Left forelimb (tissue), 1 donor: ENCODE measurements at regions not wholly inside any gene's neighbourhood (a gene's known extent, or its start where the extent isn't known, plus 50 kb on each side); places are given as distances from the start of the nearest gene placed in this dataset.

Experiments
- DNase-seq: peaks from one replicate; pipeline ENCODE4 v3.0.0-alpha.2; 2018; ENCODE audit warnings: low spot score

- DNase-seq, result no peak
Measured at GRCh38 chr5:8327016-8327415, 458.1 kb downstream of the MTRR start.

GRCh38 chr5:8329773-8330172 lies 460.8 kb downstream of the MTRR start:
- no peak for DNase-seq

- no peak for DNase-seq
Measured at GRCh38 chr5:8332666-8333445, 463.9 kb downstream of the MTRR start.

GRCh38 chr5:8333485-8333884 lies 464.5 kb downstream of the MTRR start:
- DNase-seq, result no peak

- DNase-seq, result no peak
Measured at GRCh38 chr5:8333977-8334376, 465.0 kb downstream of the MTRR start.

- no peak for DNase-seq
Measured at GRCh38 chr5:8340261-8340660, 471.3 kb downstream of the MTRR start.

- DNase-seq, result no peak
Measured at GRCh38 chr5:8340739-8341344, 471.9 kb downstream of the MTRR start.

GRCh38 chr5:8341406-8341805 lies 472.5 kb downstream of the MTRR start:
- DNase-seq, result no peak

GRCh38 chr5:8347984-8348383 lies 479.0 kb downstream of the MTRR start:
- no peak for DNase-seq

GRCh38 chr5:8349855-8350254 lies 480.9 kb downstream of the MTRR start:
- no peak for DNase-seq

- DNase-seq, result no peak
Measured at GRCh38 chr5:8350644-8351339, 481.8 kb downstream of the MTRR start.

GRCh38 chr5:8355981-8356380 lies 487.0 kb downstream of the MTRR start:
- no peak for DNase-seq

- no peak for DNase-seq
Measured at GRCh38 chr5:8360012-8360411, 491.1 kb downstream of the MTRR start.

GRCh38 chr5:8362495-8362894 lies 493.5 kb downstream of the MTRR start:
- no peak for DNase-seq

GRCh38 chr5:8363138-8363537 lies 494.2 kb downstream of the MTRR start:
- DNase-seq, result no peak

GRCh38 chr5:8366266-8366665 lies 497.3 kb downstream of the MTRR start:
- DNase-seq, result no peak

- no peak for DNase-seq
Measured at GRCh38 chr5:8376478-8376877, 507.5 kb downstream of the MTRR start.

GRCh38 chr5:8381972-8382371 lies 513.0 kb downstream of the MTRR start:
- no peak for DNase-seq

GRCh38 chr5:8382456-8382855 lies 513.5 kb downstream of the MTRR start:
- no peak for DNase-seq

- DNase-seq, result no peak
Measured at GRCh38 chr5:8383616-8384015, 514.7 kb downstream of the MTRR start.

GRCh38 chr5:8386719-8387288 lies 517.9 kb downstream of the MTRR start:
- DNase-seq, result no peak

- DNase-seq, result no peak
Measured at GRCh38 chr5:8391911-8392310, 523.0 kb downstream of the MTRR start.

- no peak for DNase-seq
Measured at GRCh38 chr5:8393240-8393639, 524.3 kb downstream of the MTRR start.
